SK-N-SH (cell line): ENCODE measurements at regions not wholly inside any gene's neighbourhood (a gene's known extent, or its start where the extent isn't known, plus 50 kb on each side); places are given as distances from the start of the nearest gene placed in this dataset.

ENCODE experiments used
- CTCF ChIP-seq: fragments of 200-600 bp; sonication (generic); IDR thresholded peaks from 2 replicates; pipeline ENCODE4 v1.6.1; 2017; ENCODE audit warnings: antibody characterized with exemption, mild to moderate bottlenecking, moderate library complexity
- EZH2phosphoT487 ChIP-seq: fragments of 200-600 bp; sonication (generic); IDR thresholded peaks from 2 replicates; pipeline ENCODE4 v1.6.1; 2017; ENCODE audit warnings: low read depth, mixed run types, mild to moderate bottlenecking, antibody characterized with exemption, moderate library complexity, borderline replicate concordance
- GATA2 ChIP-seq: sonication (generic); formaldehyde crosslinking; IDR thresholded peaks from 2 replicates; pipeline ENCODE4 v1.5.0; 2020; ENCODE audit warnings: mild to moderate bottlenecking, missing genetic modification reagents
- MXI1 ChIP-seq: IDR thresholded peaks from 2 replicates; pipeline ENCODE4 v1.6.1; 2012; ENCODE audit warnings: mild to moderate bottlenecking, low read depth, low read length, improper control_type of control experiment
- RFX5 ChIP-seq: IDR thresholded peaks from 2 replicates; pipeline ENCODE4 v1.6.1; 2012; ENCODE audit warnings: mild to moderate bottlenecking, improper control_type of control experiment, low read length
- SIN3A ChIP-seq: IDR thresholded peaks from 2 replicates; pipeline ENCODE4 v1.6.1; 2012; ENCODE audit warnings: low read depth, mild to moderate bottlenecking, low read length, moderate library complexity, borderline replicate concordance
- SMC3 ChIP-seq: IDR thresholded peaks from 2 replicates; pipeline ENCODE4 v1.6.1; 2012; ENCODE audit warnings: low read depth, low read length, improper control_type of control experiment
- YY1 ChIP-seq: IDR thresholded peaks from 2 replicates; pipeline ENCODE4 v1.4.0; 2012; ENCODE audit warnings: low read depth, mild to moderate bottlenecking

GRCh38 chr1:60133000-60133673 lies 59.6 kb upstream of the C1orf87 start:
- TF ChIP-seq YY1: peak; percentile 45; the same call in 1 of the 2 replicates
- no peak for TF ChIP-seq SMC3
- TF ChIP-seq MXI1: no peak
- no peak for TF ChIP-seq CTCF
- no peak; the same call in 1 of the 2 replicates for TF ChIP-seq SIN3A
- TF ChIP-seq GATA2 (CRISPR knock-in tag): no peak
- no peak for TF ChIP-seq EZH2phosphoT487
- no peak for TF ChIP-seq RFX5
